ENCODE measurements at regions not wholly inside any gene's neighbourhood (a gene's known extent, or its start where the extent isn't known, plus 50 kb on each side); places are given as distances from the start of the nearest gene placed in this dataset.

DNA sequence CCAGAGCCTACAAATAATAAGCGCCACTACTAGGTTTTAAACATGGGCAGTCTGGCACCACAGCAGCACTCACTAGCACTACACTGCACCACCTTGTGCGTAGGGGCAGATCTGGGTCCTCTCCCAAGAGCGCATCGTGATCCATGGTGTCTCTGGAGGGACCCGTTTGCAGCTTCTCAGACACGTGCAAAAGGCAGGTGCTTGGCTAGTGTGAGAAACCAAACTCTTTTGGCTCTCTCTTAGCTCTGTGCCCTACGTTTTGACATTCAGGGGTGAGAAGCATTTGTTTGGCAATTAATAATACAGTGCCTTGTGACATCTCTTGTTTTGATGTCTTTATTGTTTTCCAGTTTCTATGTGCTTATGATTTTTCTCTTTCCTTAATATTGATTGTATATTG lies 75.4 kb upstream of the EGFLAM start:
- Histone ChIP-seq H3K9me3 (ENCODE audit: control insufficient read depth, low read depth, low read length) (no peaks in the 10 kb centered on the region), H3K27me3 (ENCODE audit: control insufficient read depth, insufficient read depth, low read length) (no peaks in the 10 kb centered on the region), H3K4me3 (ENCODE audit: low read length) (no peak overlapping the region), H3K27ac (ENCODE audit: low read length) (no peak overlapping the region), H3K4me1 (ENCODE audit: control insufficient read depth, insufficient read depth, low read length) (no peaks in the 10 kb centered on the region), H3K36me3 (ENCODE audit: control insufficient read depth, insufficient read depth, low read length) (no peaks in the 10 kb centered on the region)
- no CpG with 5 or more reads among the region's 7 CpGs for WGBS (ENCODE audit: insufficient coverage, low lambda C conversion rate)
- DNase-seq, result no peak

DNA sequence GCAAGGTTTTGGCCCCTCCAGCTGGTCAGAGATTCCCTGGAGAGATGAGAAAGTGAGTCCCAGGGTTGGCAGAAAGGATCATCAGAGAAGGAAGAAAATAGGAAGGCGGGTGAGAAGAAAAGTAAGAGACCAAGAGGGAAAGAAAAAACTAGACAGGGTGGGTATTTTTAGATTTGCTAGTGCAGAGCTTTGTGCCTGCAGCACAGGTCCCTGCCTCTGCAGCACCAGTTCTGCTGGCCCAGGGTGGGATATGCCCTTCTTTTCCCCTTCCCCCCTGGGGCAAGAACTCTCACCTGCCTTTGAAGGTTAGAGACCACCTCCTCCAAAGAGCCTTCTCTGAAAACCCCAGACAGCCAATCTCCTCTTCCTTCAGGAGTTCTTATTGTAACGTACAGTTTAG lies 90.3 kb upstream of the EGFLAM start:
- Histone ChIP-seq H3K27ac (ENCODE audit: low read length) (no peak overlapping the region), H3K4me1 (ENCODE audit: control insufficient read depth, insufficient read depth, low read length) (no peaks in the 10 kb centered on the region), H3K4me3 (ENCODE audit: low read length) (no peak overlapping the region), H3K27me3 (ENCODE audit: control insufficient read depth, insufficient read depth, low read length) (peaks cover 2% of the 10 kb centered on the region), H3K9me3 (ENCODE audit: control insufficient read depth, low read depth, low read length) (no peaks in the 10 kb centered on the region), H3K36me3 (ENCODE audit: control insufficient read depth, insufficient read depth, low read length) (no peaks in the 10 kb centered on the region)
- DNase-seq, result no peak
- WGBS (ENCODE audit: insufficient coverage, low lambda C conversion rate), result 67% methylated on average over 1 of the region's 2 CpGs

DNA sequence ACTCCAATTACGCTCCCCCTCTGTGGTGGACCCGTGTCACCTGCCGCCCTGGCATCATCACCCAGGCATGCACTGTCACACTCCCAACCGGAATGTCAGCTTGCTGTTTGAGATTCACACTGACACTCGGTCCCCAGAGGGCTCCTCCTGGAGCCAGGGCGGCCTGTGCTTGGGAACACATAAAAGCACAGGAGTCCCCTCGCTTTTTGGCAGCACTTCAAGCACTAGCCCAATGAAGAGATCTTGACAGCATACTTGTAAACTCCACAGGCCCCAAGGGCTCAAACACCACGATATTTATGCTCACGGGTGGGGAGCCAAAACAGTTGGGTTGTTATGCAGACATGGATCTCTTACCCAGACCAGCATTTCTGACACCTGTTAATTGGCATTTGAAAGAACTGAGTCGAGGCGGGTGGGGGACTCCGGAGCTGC lies 90.8 kb upstream of the EGFLAM start:
- no peak for DNase-seq
- Histone ChIP-seq H3K4me1 (ENCODE audit: control insufficient read depth, insufficient read depth, low read length) (no peaks in the 10 kb centered on the region), H3K4me3 (ENCODE audit: low read length) (no peak overlapping the region), H3K27me3 (ENCODE audit: control insufficient read depth, insufficient read depth, low read length) (peaks cover 2% of the 10 kb centered on the region), H3K27ac (ENCODE audit: low read length) (no peak overlapping the region), H3K36me3 (ENCODE audit: control insufficient read depth, insufficient read depth, low read length) (no peaks in the 10 kb centered on the region), H3K9me3 (ENCODE audit: control insufficient read depth, low read depth, low read length) (no peaks in the 10 kb centered on the region)
- 60% methylated on average over 1 of the region's 12 CpGs for WGBS (ENCODE audit: insufficient coverage, low lambda C conversion rate)

DNA sequence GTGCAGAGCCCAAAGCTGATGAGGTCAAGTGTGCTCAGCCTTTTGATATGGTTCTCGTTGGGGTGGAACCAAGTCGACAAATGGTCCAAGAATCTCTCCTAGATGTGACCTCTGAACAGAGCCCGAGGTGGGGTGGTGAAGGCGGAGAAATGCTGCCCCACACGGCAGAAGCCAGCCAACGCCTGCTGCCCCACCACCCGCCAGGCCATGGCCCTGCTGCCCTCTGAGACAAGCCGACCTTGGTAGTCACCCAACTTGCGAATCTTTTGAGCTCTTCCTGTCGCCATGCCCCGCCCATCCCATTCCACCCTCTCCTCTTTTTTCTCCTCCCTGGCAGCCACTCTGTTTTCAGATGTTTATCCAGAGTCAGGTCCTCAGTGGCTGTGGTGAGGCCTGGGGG lies 91.5 kb upstream of the EGFLAM start:
- DNase-seq, result no peak
- Histone ChIP-seq H3K4me1 (ENCODE audit: control insufficient read depth, insufficient read depth, low read length) (no peaks in the 10 kb centered on the region), H3K36me3 (ENCODE audit: control insufficient read depth, insufficient read depth, low read length) (no peaks in the 10 kb centered on the region), H3K27ac (ENCODE audit: low read length) (no peak overlapping the region), H3K9me3 (ENCODE audit: control insufficient read depth, low read depth, low read length) (no peaks in the 10 kb centered on the region), H3K27me3 (ENCODE audit: control insufficient read depth, insufficient read depth, low read length) (peaks cover 2% of the 10 kb centered on the region), H3K4me3 (ENCODE audit: low read length) (no peak overlapping the region)
- no CpG with 5 or more reads among the region's 11 CpGs for WGBS (ENCODE audit: insufficient coverage, low lambda C conversion rate)

DNA sequence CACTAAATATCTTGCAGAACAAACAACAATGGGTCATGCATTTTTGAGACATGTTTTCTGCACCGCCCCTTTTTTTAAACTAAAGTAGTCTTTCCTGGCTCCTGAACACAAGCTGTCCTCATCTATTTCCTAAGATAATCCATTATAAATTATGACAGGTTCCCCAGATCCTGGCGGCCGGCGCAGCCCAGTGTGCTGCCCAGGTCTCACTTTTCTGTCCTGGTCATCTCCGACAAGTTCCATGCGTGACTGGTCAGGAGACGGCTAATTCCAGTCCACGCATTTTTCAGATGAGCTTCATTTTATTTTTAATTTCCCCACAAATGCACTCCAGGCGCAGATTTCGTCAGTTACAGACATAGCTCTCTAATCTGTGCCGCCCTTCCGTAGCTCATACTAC lies 92.9 kb upstream of the EGFLAM start:
- WGBS (ENCODE audit: insufficient coverage, low lambda C conversion rate), result 80% methylated on average over 5 of the region's 12 CpGs
- no peaks in the 10 kb centered on the region for H3K9me3 ChIP-seq (ENCODE audit: control insufficient read depth, low read depth, low read length)

DNA sequence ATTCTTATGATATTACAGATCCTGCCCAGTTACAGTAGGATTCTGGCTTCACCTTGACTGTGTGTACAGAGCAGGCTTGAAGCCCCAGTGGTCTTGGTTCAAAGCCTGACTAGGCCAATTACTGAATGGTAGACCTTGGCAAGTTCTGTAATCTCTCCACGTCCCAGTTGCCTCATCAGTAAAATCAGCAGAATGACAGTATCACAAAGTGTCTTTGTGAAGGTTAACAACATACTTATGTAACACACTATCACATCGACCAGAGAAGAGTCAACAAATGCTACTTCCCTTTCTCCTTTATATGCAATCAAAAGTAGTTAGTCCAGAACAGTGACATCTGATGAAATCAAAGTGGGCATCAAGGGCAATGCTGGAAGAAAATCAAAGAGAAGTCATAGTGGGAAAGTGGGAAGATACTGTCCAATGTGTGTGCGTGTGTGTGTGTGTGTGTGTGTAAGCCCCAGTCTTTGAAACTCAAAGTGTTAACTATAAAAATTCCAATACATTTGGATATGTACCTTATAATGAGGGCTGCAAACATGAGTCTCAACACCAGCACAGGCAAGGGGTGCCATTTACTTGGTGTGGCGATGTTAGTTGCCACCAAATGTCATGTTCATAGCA lies 93.5 kb upstream of the EGFLAM start:
- peaks cover 2% of the 10 kb centered on the region for H3K27me3 ChIP-seq (ENCODE audit: control insufficient read depth, insufficient read depth, low read length)
- no peak overlapping the region for H3K27ac ChIP-seq (ENCODE audit: low read length)
- WGBS (ENCODE audit: insufficient coverage, low lambda C conversion rate), result no CpG with 5 or more reads among the region's 4 CpGs
- no peaks in the 10 kb centered on the region for H3K36me3 ChIP-seq (ENCODE audit: control insufficient read depth, insufficient read depth, low read length)
- H3K4me1 ChIP-seq (ENCODE audit: control insufficient read depth, insufficient read depth, low read length), result no peaks in the 10 kb centered on the region
- DNase-seq, result no peak
- H3K9me3 ChIP-seq (ENCODE audit: control insufficient read depth, low read depth, low read length), result no peaks in the 10 kb centered on the region
- no peak overlapping the region for H3K4me3 ChIP-seq (ENCODE audit: low read length)

More for the DNA sequence above, 92.9 kb upstream of the EGFLAM start:
- DNase-seq, result no peak
- H3K27ac ChIP-seq (ENCODE audit: low read length), result no peak overlapping the region
- H3K4me3 ChIP-seq (ENCODE audit: low read length), result no peak overlapping the region
- H3K4me1 ChIP-seq (ENCODE audit: control insufficient read depth, insufficient read depth, low read length), result no peaks in the 10 kb centered on the region
- no peaks in the 10 kb centered on the region for H3K36me3 ChIP-seq (ENCODE audit: control insufficient read depth, insufficient read depth, low read length)
- H3K27me3 ChIP-seq (ENCODE audit: control insufficient read depth, insufficient read depth, low read length), result peaks cover 2% of the 10 kb centered on the region

DNA sequence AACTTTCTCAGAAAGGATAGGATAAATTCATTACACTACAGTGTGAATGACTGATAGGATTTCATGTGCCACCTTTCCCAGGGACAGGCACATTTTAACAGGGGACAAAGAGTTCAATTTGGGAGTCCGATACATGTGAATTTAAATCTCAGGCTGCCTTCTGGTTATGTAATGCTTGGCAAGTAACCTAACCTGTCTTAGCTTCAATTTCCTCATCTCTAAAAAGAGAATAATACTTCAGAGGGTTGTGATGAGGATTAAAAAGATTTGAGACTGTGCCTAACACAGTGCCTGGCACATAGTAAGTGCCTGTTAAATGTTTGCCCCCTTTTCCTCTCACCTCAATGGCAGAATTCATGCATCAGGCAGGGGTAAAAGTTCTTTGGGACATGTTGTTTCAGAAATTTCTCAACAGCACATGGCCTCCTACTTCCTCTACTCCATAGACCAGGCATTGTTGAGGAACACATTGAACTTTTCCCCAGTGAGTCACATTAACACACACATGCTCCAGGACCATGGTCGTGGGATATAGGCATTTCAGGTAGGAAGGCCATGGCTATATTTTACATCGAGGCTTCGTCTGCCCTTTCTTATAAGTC lies 94.6 kb upstream of the EGFLAM start:
- no peaks in the 10 kb centered on the region for H3K4me1 ChIP-seq (ENCODE audit: control insufficient read depth, insufficient read depth, low read length)
- no peaks in the 10 kb centered on the region for H3K36me3 ChIP-seq (ENCODE audit: control insufficient read depth, insufficient read depth, low read length)
- H3K4me3 ChIP-seq (ENCODE audit: low read length), result no peak overlapping the region
- H3K27me3 ChIP-seq (ENCODE audit: control insufficient read depth, insufficient read depth, low read length), result peaks cover 2% of the 10 kb centered on the region
- DNase-seq, result no peak
- H3K9me3 ChIP-seq (ENCODE audit: control insufficient read depth, low read depth, low read length), result no peaks in the 10 kb centered on the region
- H3K27ac ChIP-seq (ENCODE audit: low read length), result no peak overlapping the region
- WGBS (ENCODE audit: insufficient coverage, low lambda C conversion rate), result no CpG with 5 or more reads among the region's 4 CpGs

DNA sequence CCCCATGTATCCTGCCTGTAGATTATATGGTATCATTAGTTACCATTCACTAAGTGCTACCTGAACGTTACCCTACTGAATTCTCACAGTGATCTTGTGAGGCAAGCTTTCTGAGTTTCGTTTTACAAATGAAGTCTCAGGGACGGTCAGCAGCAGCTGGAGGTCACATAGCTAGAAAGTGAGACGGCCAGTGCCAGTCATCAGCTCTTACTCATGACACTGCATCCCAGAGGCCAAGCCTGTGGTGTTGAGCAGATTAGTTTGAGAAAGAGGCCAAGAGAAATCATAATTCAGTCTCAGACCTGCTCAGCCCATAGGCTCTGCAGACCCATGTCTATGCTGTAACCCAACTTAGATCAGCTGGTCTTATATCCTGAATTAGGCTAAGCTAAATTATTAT lies 95.7 kb upstream of the EGFLAM start:
- Histone ChIP-seq H3K4me1 (ENCODE audit: control insufficient read depth, insufficient read depth, low read length) (no peaks in the 10 kb centered on the region), H3K4me3 (ENCODE audit: low read length) (no peak overlapping the region), H3K36me3 (ENCODE audit: control insufficient read depth, insufficient read depth, low read length) (no peaks in the 10 kb centered on the region), H3K27me3 (ENCODE audit: control insufficient read depth, insufficient read depth, low read length) (peaks cover 2% of the 10 kb centered on the region), H3K27ac (ENCODE audit: low read length) (no peak overlapping the region), H3K9me3 (ENCODE audit: control insufficient read depth, low read depth, low read length) (no peaks in the 10 kb centered on the region)
- no CpG with 5 or more reads among the region's 4 CpGs for WGBS (ENCODE audit: insufficient coverage, low lambda C conversion rate)
- DNase-seq, result no peak

DNA sequence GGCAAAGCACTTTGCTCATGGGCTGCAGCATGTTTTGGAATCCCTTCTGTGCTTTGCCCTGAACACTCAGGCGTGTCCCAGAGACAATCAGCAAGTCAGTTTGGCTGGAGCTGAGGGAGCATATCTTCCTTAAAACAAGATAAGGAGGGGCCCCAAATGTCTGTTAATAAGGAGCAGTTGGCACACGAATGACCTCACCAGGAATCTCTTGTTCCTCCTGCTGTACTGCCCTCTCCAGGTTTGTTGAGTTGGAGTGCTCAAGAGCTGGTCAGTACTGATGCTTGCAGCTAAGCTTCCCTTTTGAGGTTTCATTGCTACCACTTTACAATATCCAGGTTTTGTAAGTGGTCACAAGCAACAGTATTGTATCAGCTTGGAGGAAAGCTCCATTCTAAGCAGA lies 101.3 kb upstream of the EGFLAM start:
- no peaks in the 10 kb centered on the region for H3K9me3 ChIP-seq (ENCODE audit: control insufficient read depth, low read depth, low read length)
- no peak for DNase-seq
- H3K4me1 ChIP-seq (ENCODE audit: control insufficient read depth, insufficient read depth, low read length), result no peaks in the 10 kb centered on the region
- no CpG with 5 or more reads among the region's 2 CpGs for WGBS (ENCODE audit: insufficient coverage, low lambda C conversion rate)
- no peaks in the 10 kb centered on the region for H3K27me3 ChIP-seq (ENCODE audit: control insufficient read depth, insufficient read depth, low read length)
- H3K27ac ChIP-seq (ENCODE audit: low read length), result no peak overlapping the region
- H3K4me3 ChIP-seq (ENCODE audit: low read length), result no peak overlapping the region
- no peaks in the 10 kb centered on the region for H3K36me3 ChIP-seq (ENCODE audit: control insufficient read depth, insufficient read depth, low read length)

DNA sequence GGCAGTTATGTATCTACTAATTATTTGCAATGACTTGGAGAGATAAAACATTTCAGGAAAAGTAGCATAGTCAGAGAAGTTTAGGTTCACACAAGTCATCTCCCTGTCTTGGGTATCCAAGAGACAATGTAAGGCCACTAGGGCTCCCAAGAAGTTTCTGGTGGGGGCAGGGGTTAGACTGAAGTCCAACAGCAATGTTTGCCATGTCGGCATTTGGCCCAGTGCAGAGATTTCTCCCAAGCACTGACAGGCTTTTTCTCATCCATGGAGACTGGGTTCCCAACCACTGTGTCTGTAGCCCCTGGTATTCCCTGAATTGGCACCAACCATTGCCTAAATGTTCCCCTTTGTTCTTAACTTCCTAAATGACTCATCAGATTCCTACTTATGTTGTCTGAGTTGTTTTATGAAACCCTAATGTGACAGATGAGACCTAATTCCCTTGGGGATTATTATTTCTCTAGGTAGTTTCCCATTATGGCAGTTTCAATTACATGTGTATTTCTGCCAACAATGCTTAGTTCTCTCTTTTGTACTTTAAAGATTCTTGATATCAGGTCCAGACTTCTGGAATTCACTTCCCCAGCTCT lies 103.6 kb upstream of the EGFLAM start:
- H3K4me1 ChIP-seq (ENCODE audit: control insufficient read depth, insufficient read depth, low read length), result no peaks in the 10 kb centered on the region
- H3K27ac ChIP-seq (ENCODE audit: low read length), result no peak overlapping the region
- no peaks in the 10 kb centered on the region for H3K9me3 ChIP-seq (ENCODE audit: control insufficient read depth, low read depth, low read length)
- no CpG with 5 or more reads among the region's 1 CpG for WGBS (ENCODE audit: insufficient coverage, low lambda C conversion rate)
- H3K27me3 ChIP-seq (ENCODE audit: control insufficient read depth, insufficient read depth, low read length), result no peaks in the 10 kb centered on the region
- no peaks in the 10 kb centered on the region for H3K36me3 ChIP-seq (ENCODE audit: control insufficient read depth, insufficient read depth, low read length)
- DNase-seq, result no peak
- no peak overlapping the region for H3K4me3 ChIP-seq (ENCODE audit: low read length)

DNA sequence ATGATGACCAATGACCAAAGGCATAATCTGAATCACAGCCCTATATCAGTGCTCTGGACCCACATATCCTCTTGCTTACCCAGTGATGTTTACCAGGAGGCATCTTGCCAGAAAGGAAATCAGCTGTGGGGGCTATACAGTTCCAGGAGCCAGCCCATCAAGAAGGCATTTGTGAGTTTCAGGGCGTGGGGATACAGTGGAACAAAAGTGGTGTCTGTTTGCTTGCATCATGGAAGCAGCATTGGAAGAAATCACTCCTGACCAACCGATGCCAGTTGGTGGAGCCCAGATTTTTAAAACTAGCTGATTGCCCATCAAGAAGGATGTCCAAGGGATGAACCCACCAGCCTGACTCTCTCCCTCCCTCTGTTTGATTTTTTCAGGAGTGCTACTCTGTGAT lies 106.5 kb upstream of the EGFLAM start:
- no peaks in the 10 kb centered on the region for H3K9me3 ChIP-seq (ENCODE audit: control insufficient read depth, low read depth, low read length)
- no peaks in the 10 kb centered on the region for H3K4me1 ChIP-seq (ENCODE audit: control insufficient read depth, insufficient read depth, low read length)
- no peak for DNase-seq
- no CpG with 5 or more reads among the region's 2 CpGs for WGBS (ENCODE audit: insufficient coverage, low lambda C conversion rate)
- no peak overlapping the region for H3K27ac ChIP-seq (ENCODE audit: low read length)
- H3K36me3 ChIP-seq (ENCODE audit: control insufficient read depth, insufficient read depth, low read length), result no peaks in the 10 kb centered on the region
- H3K4me3 ChIP-seq (ENCODE audit: low read length), result no peak overlapping the region
- H3K27me3 ChIP-seq (ENCODE audit: control insufficient read depth, insufficient read depth, low read length), result no peaks in the 10 kb centered on the region
